NCI-H187 (cell line): ENCODE measurements at regions not wholly inside any gene's neighbourhood (a gene's known extent, or its start where the extent isn't known, plus 50 kb on each side); places are given as distances from the start of the nearest gene placed in this dataset.
"Not testable (repeated sequence)": the region's sequence is repeated elsewhere in the genome, so short reads cannot be mapped to it uniquely, and the experiment has no call there.

Experiments used
- DNase-seq, 2 experiments: peaks; one replicate each; lab custom pipeline; 2025; lab: John Stamatoyannopoulos, UW

- DNase-seq, result peak; percentile 30 to 40
Measured at GRCh38 chr10:10020945-10021344, 996.7 kb upstream of the CELF2 start.

GRCh38 chr10:10032991-10033390, 984.7 kb upstream of the CELF2 start:
- no peak for DNase-seq

DNA sequence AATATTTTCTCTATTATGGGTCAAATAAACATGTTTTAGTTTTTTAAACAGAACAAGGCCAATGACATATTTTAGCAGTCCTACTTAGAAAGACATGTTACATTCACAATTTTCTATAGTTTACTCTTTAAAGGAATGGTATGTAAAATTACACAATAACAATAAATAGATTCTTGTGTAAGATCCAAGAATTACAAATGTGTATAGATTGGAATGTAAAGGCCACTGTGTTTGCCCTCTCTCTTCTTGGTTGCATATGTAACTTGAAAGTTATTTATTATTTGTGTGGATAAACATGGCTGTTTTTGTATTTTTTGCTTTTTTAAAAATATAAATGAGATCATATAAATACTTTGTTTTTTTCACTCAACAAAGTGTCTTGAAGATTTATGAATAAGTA, 979.3 kb upstream of the CELF2 start:
- no peak for DNase-seq

DNA sequence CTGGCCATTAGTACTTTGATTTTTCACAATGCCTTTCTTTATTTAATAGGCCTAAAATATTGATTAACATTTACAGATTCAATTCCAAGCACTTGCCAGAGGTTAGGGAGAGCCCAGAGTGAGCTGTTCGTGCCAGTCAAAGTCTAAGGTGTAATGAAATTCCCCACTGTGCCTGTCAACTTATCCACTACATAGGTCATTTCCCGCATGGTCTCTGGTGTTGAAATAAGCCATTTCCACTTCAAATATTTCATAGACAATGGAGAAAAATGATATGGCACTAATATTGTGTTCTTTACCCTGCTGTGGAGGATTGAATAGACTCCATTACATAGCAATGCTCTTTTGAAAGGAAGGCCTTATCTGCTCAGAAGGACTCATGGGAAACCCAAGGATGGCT, 978.1 kb upstream of the CELF2 start:
- DNase-seq, result no peak

GRCh38 chr10:10043083-10043482, 974.6 kb upstream of the CELF2 start:
- DNase-seq, result no peak

DNA sequence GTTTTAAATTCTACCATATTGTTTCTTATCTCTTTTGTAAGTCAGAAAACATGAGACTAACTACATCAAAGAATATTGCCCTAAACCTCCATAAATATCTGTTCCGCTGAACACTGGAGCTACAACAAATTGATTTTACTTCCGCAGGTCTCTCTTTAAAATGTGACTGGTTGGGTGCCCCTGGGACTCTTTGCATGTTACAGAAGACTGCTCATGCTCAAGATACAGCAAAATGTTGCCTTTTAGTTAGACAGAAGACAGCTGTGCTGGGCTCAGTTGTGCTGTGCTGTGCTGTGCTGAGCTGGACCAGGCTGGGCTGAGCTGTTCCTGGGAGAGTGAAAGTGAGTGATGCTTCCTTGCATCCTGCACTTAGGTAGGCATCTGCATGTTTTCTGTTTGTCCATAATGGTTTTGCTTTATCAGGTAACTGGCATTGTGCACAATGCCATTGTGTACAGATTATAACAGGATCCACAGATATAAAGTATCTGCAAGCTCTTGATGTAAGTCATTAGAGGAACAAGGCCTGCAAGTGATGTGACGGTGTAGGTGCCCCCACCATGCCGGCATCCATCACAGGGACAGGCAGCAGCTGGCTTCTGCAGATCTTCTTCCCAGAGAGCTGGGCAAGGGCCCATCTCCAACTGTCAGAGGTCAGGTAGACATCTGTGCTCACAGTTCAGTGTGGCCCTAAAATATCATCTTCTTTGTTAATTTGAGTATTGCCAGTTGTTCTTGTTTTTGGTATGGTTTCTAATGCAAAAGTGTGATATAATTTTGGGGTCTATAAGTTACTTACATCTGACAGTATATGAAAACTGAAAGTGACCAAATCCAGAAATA, 972.5 kb upstream of the CELF2 start:
- no peak for DNase-seq

GRCh38 chr10:10045765-10046028, 972.0 kb upstream of the CELF2 start:
- DNase-seq, result no peak

GRCh38 chr10:10047426-10047825, 970.2 kb upstream of the CELF2 start:
- DNase-seq, result no peak

DNA sequence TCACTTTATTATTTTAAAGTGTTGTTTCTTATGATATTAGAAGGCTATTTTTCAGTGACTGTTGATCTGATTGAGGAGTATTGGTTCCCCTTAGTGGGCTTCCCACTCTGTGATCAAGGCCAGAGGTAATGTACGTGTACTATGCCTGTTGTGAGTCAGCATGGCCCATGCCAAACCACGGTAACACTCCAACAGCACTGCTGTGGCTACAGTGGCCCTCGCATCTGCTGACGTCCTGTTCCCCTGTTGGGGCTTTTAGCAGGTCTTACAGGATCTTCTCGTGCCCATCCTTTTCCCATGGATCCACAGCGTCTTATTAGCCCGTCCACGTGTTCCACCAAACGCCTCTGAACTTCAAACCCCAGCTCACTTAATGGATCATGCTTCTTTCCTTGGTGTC, 964.6 kb upstream of the CELF2 start:
- DNase-seq, result no peak

DNA sequence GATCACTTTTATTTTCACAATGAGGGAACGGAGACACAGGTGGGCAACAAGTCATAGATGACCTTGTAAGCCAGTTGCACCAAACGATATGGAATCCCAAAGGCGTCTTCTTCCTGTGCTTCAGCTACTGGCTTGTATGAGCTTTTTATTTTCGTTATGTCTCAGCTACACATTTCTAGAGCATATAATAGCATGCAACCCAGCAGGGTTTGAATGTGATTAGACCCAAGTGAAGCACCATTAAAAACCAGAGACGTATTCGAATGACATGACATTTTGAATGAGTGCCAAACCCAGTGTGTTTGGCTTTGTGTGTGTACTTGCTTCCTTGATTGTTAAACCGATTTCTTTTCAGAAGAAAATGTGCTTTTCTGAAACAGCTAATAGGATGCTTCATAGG, 963.2 kb upstream of the CELF2 start:
- peak; percentile 5 to 10 for DNase-seq

GRCh38 chr10:10055656-10056442, 961.8 kb upstream of the CELF2 start:
- no peak for DNase-seq

DNA sequence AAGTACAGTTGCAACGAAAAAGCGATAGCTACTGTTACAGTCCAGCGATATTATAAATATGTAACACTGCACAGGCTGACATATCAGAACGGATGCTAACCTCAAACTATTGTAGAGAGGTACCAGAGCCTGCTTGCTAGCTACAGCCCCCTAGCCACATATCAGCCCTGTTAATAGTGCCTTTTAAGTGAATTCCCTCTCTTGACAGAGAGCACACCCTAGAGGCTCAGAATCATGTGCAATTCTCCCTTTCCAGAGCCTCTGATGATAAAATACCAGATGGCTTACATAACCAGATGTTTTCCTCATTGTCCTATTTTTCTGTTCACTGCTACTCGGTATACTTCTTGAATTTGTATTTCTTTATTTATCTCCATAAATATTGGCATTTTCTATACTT, 960.7 kb upstream of the CELF2 start:
- DNase-seq, result no peak

DNA sequence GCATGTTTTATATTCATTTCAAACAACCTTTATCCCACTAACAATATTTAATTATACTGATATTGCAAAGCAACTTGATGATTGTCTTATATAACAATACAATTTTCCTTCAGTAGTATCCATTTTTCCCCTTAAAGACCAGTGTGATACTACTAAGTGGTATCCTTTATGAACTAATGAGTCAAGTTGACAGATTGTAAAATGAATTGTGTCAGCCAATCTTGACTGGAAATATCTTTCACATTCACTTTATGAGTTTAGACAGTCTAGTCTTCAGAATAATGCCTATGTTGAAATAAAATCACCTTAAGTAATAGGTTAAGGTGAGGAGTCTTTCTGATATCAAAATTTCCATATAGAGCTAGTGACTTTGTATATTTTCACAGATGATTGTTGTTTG, 950.0 kb upstream of the CELF2 start:
- DNase-seq, result no peak

GRCh38 chr10:10074847-10075246, 942.8 kb upstream of the CELF2 start:
- not testable (repeated sequence) for DNase-seq

DNA sequence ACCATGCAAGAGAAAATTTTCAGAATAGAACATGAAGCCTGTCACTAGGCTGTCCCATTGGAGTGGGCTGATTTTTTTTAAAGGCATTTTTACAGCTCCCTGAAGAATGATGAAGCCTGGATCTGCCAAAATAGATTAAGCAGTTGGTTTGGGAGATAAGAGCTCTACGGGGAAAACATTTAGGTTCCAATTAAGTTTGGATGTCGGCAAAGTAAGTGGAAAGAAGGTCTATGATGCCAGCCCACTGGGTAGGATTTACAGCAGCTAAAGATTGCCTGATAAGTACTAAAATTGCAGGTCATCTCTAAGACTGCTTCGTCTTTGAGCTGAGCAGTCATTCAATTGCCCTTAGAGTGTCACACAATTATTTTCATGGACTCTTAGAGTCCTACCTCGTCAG, 939.2 kb upstream of the CELF2 start:
- no peak for DNase-seq

DNA sequence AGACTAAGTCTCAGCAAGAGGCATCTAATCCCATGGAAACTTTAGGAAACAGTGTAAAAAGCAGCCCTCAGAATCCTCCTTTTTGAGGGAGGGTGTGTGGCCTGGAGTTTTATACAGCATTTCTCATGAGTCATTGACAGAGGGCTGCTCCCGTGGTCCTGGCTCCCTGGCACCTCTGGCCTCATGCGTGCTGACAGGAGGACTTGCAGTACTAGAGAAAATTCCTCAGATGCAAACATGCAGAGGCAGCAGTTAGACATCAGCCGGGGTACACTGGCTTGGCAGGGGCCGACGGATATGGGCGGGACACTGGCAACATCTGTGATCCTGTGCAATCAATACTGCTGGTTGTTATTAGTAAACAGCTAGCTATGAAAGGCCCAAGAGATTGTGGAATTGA, 925.1 kb upstream of the CELF2 start:
- DNase-seq, result no peak

GRCh38 chr10:10093021-10093420, 924.7 kb upstream of the CELF2 start:
- DNase-seq, result no peak

- no peak for DNase-seq
Measured at GRCh38 chr10:10094691-10095090, 923.0 kb upstream of the CELF2 start.

GRCh38 chr10:10096296-10096695, 921.4 kb upstream of the CELF2 start:
- DNase-seq, result no peak

DNA sequence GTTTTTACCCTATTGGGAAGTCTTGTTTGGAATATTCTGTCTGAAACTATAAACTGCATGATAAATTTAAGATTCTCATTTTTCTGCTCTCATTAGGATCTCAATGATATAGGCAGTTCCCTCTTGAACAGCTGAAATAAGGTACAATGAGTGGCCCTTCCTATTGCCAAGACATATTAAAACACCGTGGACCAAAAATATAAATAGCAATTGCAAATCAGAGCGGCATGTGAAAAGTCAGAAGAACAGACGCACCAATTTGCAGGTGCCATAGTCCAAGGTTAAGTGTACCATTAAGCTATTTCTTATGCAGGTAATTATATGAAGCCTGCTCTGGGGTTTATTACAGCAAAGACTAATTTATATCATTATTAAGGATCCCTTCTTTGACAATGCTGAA, 920.8 kb upstream of the CELF2 start:
- DNase-seq, result no peak

- no peak for DNase-seq
Measured at GRCh38 chr10:10101106-10101505, 916.6 kb upstream of the CELF2 start.

- no peak for DNase-seq
Measured at GRCh38 chr10:10110844-10111490, 906.7 kb upstream of the CELF2 start.

GRCh38 chr10:10118131-10118530, 899.5 kb upstream of the CELF2 start:
- no peak for DNase-seq
